ENCODE measurements at regions not wholly inside any gene's neighbourhood (a gene's known extent, or its start where the extent isn't known, plus 50 kb on each side); places are given as distances from the start of the nearest gene placed in this dataset.

- TF ChIP-seq CTCF (IDR thresholded peaks at IDR 0.05; ENCODE audit: low read depth, low read length) (no peak), EZH2phosphoT487 (IDR thresholded peaks at IDR 0.05; ENCODE audit: low read depth) (no peak)
Measured at GRCh38 chr3:102060814-102061213, 211.5 kb downstream of the NFKBIZ start.
